Epithelial cell of esophagus (primary cell): ENCODE measurements at regions not wholly inside any gene's neighbourhood (a gene's known extent, or its start where the extent isn't known, plus 50 kb on each side); places are given as distances from the start of the nearest gene placed in this dataset.

Source experiments
- DNase-seq: peaks from one replicate; pipeline ENCODE4 v3.0.0; 2010; ENCODE audit warnings: low read depth
- H3K4me3 ChIP-seq: 2 replicates; pipeline ENCODE4 v1.5.1; 2011; ENCODE audit warnings: mild to moderate bottlenecking, low read length, control low read depth
- TF ChIP-seq, protein P1 (sequence below): IDR thresholded peaks from 2 replicates; pipeline ENCODE4 v1.5.1; 2011; ENCODE audit warnings: low read depth, mild to moderate bottlenecking, low read length, control low read depth, inconsistent platforms; ENCODE audit not compliant: insufficient read depth; ENCODE audit errors: missing control alignments

- H3K4me3 ChIP-seq = no peak overlapping the region
- TF ChIP-seq, protein P1, sequence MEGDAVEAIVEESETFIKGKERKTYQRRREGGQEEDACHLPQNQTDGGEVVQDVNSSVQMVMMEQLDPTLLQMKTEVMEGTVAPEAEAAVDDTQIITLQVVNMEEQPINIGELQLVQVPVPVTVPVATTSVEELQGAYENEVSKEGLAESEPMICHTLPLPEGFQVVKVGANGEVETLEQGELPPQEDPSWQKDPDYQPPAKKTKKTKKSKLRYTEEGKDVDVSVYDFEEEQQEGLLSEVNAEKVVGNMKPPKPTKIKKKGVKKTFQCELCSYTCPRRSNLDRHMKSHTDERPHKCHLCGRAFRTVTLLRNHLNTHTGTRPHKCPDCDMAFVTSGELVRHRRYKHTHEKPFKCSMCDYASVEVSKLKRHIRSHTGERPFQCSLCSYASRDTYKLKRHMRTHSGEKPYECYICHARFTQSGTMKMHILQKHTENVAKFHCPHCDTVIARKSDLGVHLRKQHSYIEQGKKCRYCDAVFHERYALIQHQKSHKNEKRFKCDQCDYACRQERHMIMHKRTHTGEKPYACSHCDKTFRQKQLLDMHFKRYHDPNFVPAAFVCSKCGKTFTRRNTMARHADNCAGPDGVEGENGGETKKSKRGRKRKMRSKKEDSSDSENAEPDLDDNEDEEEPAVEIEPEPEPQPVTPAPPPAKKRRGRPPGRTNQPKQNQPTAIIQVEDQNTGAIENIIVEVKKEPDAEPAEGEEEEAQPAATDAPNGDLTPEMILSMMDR = no peak
- no peak for DNase-seq
Observed at GRCh38 chr2:64318476-64318748, 135.6 kb upstream of the LGALSL start.

DNA sequence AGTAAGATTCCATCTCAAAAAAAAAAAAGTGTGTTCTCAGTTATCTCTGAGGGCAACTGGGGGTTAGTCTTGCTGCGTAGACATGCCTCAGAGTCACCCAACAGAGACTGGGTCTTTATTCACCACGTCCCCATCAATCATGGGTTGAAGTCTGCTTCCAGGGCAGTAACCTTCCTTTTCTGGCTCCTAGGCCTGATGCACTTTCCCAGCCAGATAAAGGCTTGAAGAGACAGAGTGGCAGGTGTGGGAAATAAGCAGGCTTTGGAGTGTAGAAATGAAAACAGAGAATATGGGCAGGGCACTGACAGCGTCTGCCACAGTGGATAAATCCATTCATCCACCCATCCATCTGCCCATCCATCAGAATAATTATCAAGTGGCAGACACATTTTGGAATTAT is 134.1 kb upstream of the LGALSL start:
- H3K4me3 ChIP-seq = no peak overlapping the region
- DNase-seq = no peak
- TF ChIP-seq, protein P1 = no peak

DNA sequence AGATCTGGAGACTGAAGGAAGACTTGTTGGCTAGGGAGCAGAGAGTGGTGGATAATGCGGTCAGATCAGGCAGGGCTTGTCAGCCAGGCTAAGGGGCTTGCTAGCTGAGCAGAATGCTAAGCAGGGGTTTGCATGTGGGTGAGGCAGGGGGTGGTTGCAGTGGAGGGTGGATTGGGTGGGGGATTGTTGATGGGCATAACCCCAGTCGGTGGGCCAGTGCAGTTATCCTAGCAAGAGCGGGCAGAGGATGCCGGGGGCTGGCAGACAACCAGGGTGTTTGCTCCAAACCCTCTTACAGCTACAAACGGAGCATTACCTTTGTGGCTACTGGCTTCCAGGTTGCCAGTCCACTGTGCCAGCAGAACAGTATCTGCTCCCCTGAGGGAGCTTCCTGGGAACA is 131.5 kb upstream of the LGALSL start:
- no peak overlapping the region for H3K4me3 ChIP-seq
- DNase-seq = no peak
- TF ChIP-seq, protein P1 = no peak

- H3K4me3 ChIP-seq = no peak overlapping the region
- TF ChIP-seq, protein P1 = no peak
- DNase-seq = peak; percentile 52
Observed at GRCh38 chr2:64323197-64323596, 130.8 kb upstream of the LGALSL start.

DNA sequence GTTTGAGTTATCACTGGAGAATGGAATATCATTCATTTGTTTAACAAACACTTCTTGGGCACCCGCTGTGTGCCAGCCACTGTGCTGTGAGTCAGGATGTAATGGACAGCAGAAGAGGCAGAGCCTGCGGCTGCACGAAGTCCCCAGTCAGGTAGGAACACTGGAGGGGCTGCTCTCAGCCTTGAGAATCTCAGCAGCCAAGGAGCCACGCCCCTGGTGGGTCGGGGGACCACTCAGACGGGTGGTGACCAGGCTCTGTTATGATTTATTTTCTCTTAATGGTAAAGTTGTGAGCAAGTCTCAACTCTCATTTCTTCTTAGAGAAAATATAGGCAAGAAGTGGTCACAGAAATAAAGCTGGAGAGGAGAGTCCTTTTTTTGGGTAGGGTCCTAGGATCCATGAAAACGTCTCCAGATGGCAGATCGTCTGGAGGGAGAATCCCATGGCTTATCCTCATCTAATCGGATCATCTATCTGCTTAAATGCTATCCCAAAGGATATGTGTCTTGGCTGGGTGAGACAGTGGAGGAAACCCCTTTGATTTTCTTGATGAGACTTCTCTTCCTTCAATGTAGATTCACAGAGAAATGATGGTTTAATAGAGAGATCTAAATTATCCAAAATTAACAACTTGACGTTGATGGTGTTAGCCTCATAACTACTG is 129.1 kb upstream of the LGALSL start:
- H3K4me3 ChIP-seq = no peak overlapping the region
- DNase-seq = no peak
- TF ChIP-seq, protein P1 = no peak

DNA sequence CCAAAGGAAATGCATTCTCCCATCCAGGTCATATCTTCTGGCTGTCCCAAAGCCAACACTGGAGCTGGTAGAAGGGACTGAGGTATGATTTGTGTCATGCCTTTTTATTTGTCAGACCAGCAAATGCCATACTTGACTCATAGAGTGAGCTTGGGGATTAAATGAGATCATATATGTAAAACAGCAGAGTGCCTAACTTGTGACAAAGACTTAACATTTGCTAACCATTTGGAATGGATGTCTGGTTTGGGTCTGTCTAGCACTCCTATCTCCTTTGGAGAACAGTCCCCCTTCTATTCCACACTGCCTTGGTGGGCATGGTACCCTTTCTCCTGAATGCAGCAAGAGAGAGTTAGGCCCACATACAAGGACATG is 128.5 kb upstream of the LGALSL start:
- H3K4me3 ChIP-seq = no peak overlapping the region
- TF ChIP-seq, protein P1 = no peak
- DNase-seq = peak; percentile 63

- TF ChIP-seq, protein P1 = no peak
- H3K4me3 ChIP-seq = no peak overlapping the region
- no peak for DNase-seq
Observed at GRCh38 chr2:64325852-64326577, 127.9 kb upstream of the LGALSL start.
